HepG2 (cell line): ENCODE measurements at regions not wholly inside any gene's neighbourhood (a gene's known extent, or its start where the extent isn't known, plus 50 kb on each side); places are given as distances from the start of the nearest gene placed in this dataset.

Source experiments
- ATAC-seq: fragments of 200-7000 bp; cut with Tn5 transposase; 3 replicates; pipeline ENCODE4 v1.9.1; 2020; ENCODE audit warnings: mild to moderate bottlenecking, moderate library complexity
- BruUV-seq: library from RNA; stranded (reverse); fragments of 400-500 nt; replicated peaks from 2 replicates; lab custom pipeline; 2021; lab: Mats Ljungman, UMichigan
- CTCF ChIA-PET: fragments of 300-600 bp; formaldehyde crosslinking; extraction: SDS; loops from one replicate; lab custom pipeline; 2021; ENCODE audit warnings: low total read pairs, inconsistent platforms, low intra/inter-chr PET ratio; lab: Yijun Ruan, JAX
- POLR2A ChIA-PET: fragments of 350-600 bp; sonication (Branson Sonifier 250); formaldehyde crosslinking; loops from one replicate; lab custom pipeline; 2020; ENCODE audit warnings: antibody characterized with exemption, inconsistent platforms; lab: Yijun Ruan, JAX
- DNase-seq: peaks from one replicate; pipeline ENCODE4 v3.0.0-alpha.2; 2015; ENCODE audit warnings: low spot score
- FAIRE-seq: peaks from 3 replicates; lab custom pipeline; 2011; peaks lifted over from hg19 to GRCh38; lab: Jason Lieb, UNC
- H2AFZ ChIP-seq: one replicate; pipeline ENCODE4 v1.6.1; 2011; ENCODE audit warnings: low read length, inconsistent platforms
- H3K27ac ChIP-seq: fragments of 300-600 bp; 3 replicates; pipeline ENCODE4 v1.8.0; 2011; ENCODE audit warnings: mixed run types, mild to moderate bottlenecking, mixed read lengths, low read length, inconsistent platforms; ENCODE audit not compliant: insufficient read depth; ENCODE audit errors: extremely low read length
- H3K27me3 ChIP-seq, 2 experiments: fragments of 200-600 bp in 1 of 2; 2 replicates in 1 of 2; 3 replicates in 1 of 2; pipeline versions ENCODE4 v1.6.0 to v1.8.0; 2011; ENCODE audit warnings: low read length in 2 of 2, mild to moderate bottlenecking in 2 of 2, moderate library complexity in 2 of 2, inconsistent platforms in 1 of 2; ENCODE audit not compliant: insufficient read depth in 2 of 2, control insufficient read depth in 1 of 2
- H3K36me3 ChIP-seq, 2 experiments: fragments of 200-600 bp in 1 of 2; replicated peaks in 1 of 2; 2 replicates in 1 of 2; 3 replicates in 1 of 2; pipeline versions ENCODE4 v1.5.1 to v1.8.0; 2011; ENCODE audit warnings: low read length in 2 of 2, inconsistent platforms in 1 of 2; ENCODE audit not compliant: insufficient read depth in 2 of 2, control insufficient read depth in 1 of 2
- H3K4me1 ChIP-seq: 2 replicates; pipeline ENCODE4 v1.5.1; 2012; ENCODE audit warnings: low read length, inconsistent platforms; ENCODE audit not compliant: insufficient read depth
- H3K4me2 ChIP-seq: 2 replicates; pipeline ENCODE4 v1.6.0; 2011; ENCODE audit warnings: low read depth, low read length, inconsistent platforms
- H3K4me3 ChIP-seq, 3 experiments: fragments of 200-600 bp in 1 of 3; sonication (generic), shearing (Covaris generic) in 1 of 3; replicated peaks in 1 of 3; 2 replicates each; pipeline ENCODE4 v1.5.1; 2011 to 2016; ENCODE audit warnings: low read length in 3 of 3, inconsistent platforms in 2 of 3, low read depth in 2 of 3, mild to moderate bottlenecking in 2 of 3, control low read depth in 1 of 3, mixed read lengths in 1 of 3; ENCODE audit not compliant: insufficient read depth in 1 of 3
- H3K79me2 ChIP-seq: one replicate; pipeline ENCODE4 v1.6.1; 2011; ENCODE audit warnings: low read length, inconsistent platforms; ENCODE audit not compliant: insufficient read depth
- H3K9ac ChIP-seq: 2 replicates; pipeline ENCODE4 v1.6.0; 2011; ENCODE audit warnings: mild to moderate bottlenecking, low read depth, low read length, inconsistent platforms; ENCODE audit not compliant: insufficient read depth
- H3K9me3 ChIP-seq: 2 replicates; pipeline ENCODE4 v1.5.1; 2012; ENCODE audit warnings: mild to moderate bottlenecking, low read length
- H4K20me1 ChIP-seq: 2 replicates; pipeline ENCODE4 v1.6.0; 2011; ENCODE audit warnings: inconsistent platforms, mild to moderate bottlenecking, low read length, moderate library complexity; ENCODE audit not compliant: insufficient read depth
- CEBPB ChIP-seq: IDR thresholded peaks from 2 replicates; pipeline ENCODE4 v1.6.1; 2011; ENCODE audit warnings: low read depth, low read length, improper control_type of control experiment, borderline replicate concordance
- FIP1L1 ChIP-seq: fragments of 200-400 bp; formaldehyde crosslinking; IDR thresholded peaks from 2 replicates; pipeline ENCODE4 v1.6.1; 2018; ENCODE audit warnings: low read depth, mild to moderate bottlenecking, low read length, moderate library complexity, borderline replicate concordance; ENCODE audit not compliant: insufficient read depth
- FOXO4 ChIP-seq: sonication (generic); formaldehyde crosslinking; conservative IDR thresholded peaks from 2 replicates; pipeline ENCODE4 v1.8.1; 2023; ENCODE audit warnings: missing genetic modification reagents
- ISL2 ChIP-seq: sonication (generic); formaldehyde crosslinking; IDR thresholded peaks from 2 replicates; pipeline ENCODE4 v1.5.0; 2020; ENCODE audit warnings: missing genetic modification reagents
- PLSCR1 ChIP-seq: sonication (generic); formaldehyde crosslinking; IDR thresholded peaks from 2 replicates; pipeline ENCODE4 v1.5.0; 2020; ENCODE audit warnings: missing genetic modification reagents, mild to moderate bottlenecking, borderline replicate concordance
- TAF1 ChIP-seq: sonication (generic); formaldehyde crosslinking; IDR thresholded peaks from 2 replicates; pipeline ENCODE4 v1.4.0; 2020; ENCODE audit warnings: missing genetic modification reagents
- ZBTB4 ChIP-seq: sonication (generic); formaldehyde crosslinking; IDR thresholded peaks from 2 replicates; pipeline ENCODE4 v1.4.0; 2020; ENCODE audit warnings: missing genetic modification reagents, mild to moderate bottlenecking, borderline replicate concordance
- ZFP36 ChIP-seq: fragments of 150-350 bp; IDR thresholded peaks from 2 replicates; pipeline ENCODE4 v1.6.1; 2018; ENCODE audit warnings: borderline replicate concordance, low read length, low read depth; ENCODE audit not compliant: partially characterized antibody
- ZNF451 ChIP-seq: sonication (generic); formaldehyde crosslinking; IDR thresholded peaks from 2 replicates; pipeline ENCODE4 v1.5.0; 2020; ENCODE audit warnings: mild to moderate bottlenecking, missing genetic modification reagents
- ZNF460 ChIP-seq: sonication (generic); formaldehyde crosslinking; IDR thresholded peaks from 2 replicates; pipeline ENCODE4 v1.5.1; 2020; ENCODE audit warnings: missing genetic modification reagents, mild to moderate bottlenecking, borderline replicate concordance
- ZNF766 ChIP-seq: sonication (generic); formaldehyde crosslinking; IDR thresholded peaks from 2 replicates; pipeline ENCODE4 v1.5.0; 2020; ENCODE audit warnings: missing genetic modification reagents, borderline replicate concordance
- WGBS: methylation state at CpG from one replicate; pipeline ENCODE4 v1.1.6; 2017; ENCODE audit warnings: low lambda C conversion rate; 5-methylcytosine and 5-hydroxymethylcytosine counted together
- in situ Hi-C: cut with HindIII; loops from 2 replicates; pipeline ENCODE4 v1.10.0; 2017; ENCODE audit warnings: low pct_unique_long_range_greater_than_20kb; ENCODE audit not compliant: extremely low pct_ligation_motif_present
- intact Hi-C: fragments of 100-400 bp; cut with micrococcal nuclease; formaldehyde crosslinking; loops from one replicate; pipeline ENCODE4 v1.10.0; 2022; ENCODE audit not compliant: unreplicated experiment
- TF ChIP-seq, protein P1 (sequence below): sonication (generic); formaldehyde crosslinking; IDR thresholded peaks from 2 replicates; pipeline ENCODE4 v1.4.0; 2020; ENCODE audit warnings: missing genetic modification reagents, low read depth, mild to moderate bottlenecking, borderline replicate concordance

DNA sequence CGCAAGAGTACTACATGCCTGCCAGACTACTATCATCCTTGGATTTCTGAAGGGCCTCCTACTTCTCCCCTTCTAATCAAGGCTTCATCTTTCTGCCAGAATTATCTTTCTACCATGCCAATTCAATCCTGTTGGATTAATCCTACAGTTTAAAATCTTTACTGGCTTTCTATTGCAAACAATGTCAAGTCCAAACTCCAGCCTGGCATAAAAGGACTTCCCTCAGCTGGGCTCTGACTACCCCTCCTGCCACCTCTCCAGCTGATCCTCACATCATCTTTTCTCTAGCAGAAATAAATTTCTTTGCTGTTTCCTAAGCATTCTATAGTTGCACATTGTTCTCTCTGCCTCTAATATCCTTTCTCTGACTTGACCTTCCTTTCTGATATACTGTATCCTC lies 119.7 kb upstream of the RAD23B start:
- CTCF ChIA-PET, result no interaction called here

DNA sequence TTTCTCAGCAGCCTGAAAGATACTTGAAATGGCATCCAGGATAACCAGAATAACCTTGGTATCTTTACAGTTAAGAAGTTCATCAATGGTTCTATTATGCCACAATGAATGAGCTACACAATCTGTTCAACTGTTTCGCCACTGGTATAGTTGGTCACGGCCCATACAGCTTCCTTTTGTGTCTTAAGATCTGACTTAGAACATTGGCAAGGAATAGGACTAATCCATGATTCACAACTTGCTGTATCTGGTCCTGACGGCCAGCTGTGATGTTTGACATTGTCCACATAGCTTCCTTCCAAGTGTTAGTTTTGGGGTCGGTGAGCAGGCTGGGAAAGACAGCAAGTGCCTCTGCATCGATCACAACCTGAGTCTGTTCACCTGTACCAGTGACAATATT lies 113.3 kb upstream of the RAD23B start:
- Histone ChIP-seq H3K4me3 (no peak overlapping the region), H3K36me3 (no peaks in the 10 kb centered on the region), H3K9ac (no peak overlapping the region), H3K9me3 (no peaks in the 10 kb centered on the region), H4K20me1 (no peaks in the 10 kb centered on the region), H3K4me2 (no peak overlapping the region), H3K27ac (no peak overlapping the region), H3K79me2 (no peaks in the 10 kb centered on the region), H3K4me1 (no peaks in the 10 kb centered on the region), H2AFZ (no peak overlapping the region), H3K27me3 (no peaks in the 10 kb centered on the region)
- 31% methylated on average over 5 of the region's 5 CpGs for WGBS
- intact Hi-C loops, result no loop called here
- ChIA-PET CTCF (no interaction called here), POLR2A (no interaction called here)
- BruUV-seq, result no TSS peak
- DNase-seq (no peak), FAIRE-seq (no peak), ATAC-seq (no peak)
- in situ Hi-C loops, result loop anchor here (25.0 kb wide), 1 partner anchor 1257 kb away; no protein-coding TSS in a partner anchor
- no peak for TF ChIP-seq PLSCR1 (CRISPR knock-in tag)
- no peak for TF ChIP-seq ZFP36
- TF ChIP-seq ZBTB4 (CRISPR knock-in tag), result no peak
- no peak for TF ChIP-seq CEBPB
- TF ChIP-seq FOXO4 (CRISPR knock-in tag), result no peak
- no peak for TF ChIP-seq ISL2
- no peak for TF ChIP-seq ZNF766 (CRISPR knock-in tag)
- TF ChIP-seq FIP1L1, result no peak
- no peak for TF ChIP-seq ZNF460
- TF ChIP-seq, protein P1, sequence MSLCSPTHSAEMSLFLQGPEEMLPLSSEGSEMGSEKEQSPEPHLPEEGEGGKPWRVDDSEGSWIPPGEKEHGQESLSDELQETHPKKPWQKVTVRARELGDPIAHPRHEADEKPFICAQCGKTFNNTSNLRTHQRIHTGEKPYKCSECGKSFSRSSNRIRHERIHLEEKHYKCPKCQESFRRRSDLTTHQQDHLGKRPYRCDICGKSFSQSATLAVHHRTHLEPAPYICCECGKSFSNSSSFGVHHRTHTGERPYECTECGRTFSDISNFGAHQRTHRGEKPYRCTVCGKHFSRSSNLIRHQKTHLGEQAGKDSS (CRISPR knock-in tag), result no peak
- no peak for TF ChIP-seq TAF1 (CRISPR knock-in tag)

More for the DNA sequence above, 119.7 kb upstream of the RAD23B start:
- TF ChIP-seq ZNF451 (CRISPR knock-in tag), result no peak
- no TSS peak for BruUV-seq
- Histone ChIP-seq H3K27ac (no peak overlapping the region), H4K20me1 (no peaks in the 10 kb centered on the region), H3K9me3 (no peaks in the 10 kb centered on the region), H3K36me3 (no peaks in the 10 kb centered on the region), H3K4me2 (no peak overlapping the region), H3K79me2 (no peaks in the 10 kb centered on the region), H3K4me3 (no peak overlapping the region), H3K27me3 (no peaks in the 10 kb centered on the region), H3K4me1 (peaks cover 11% of the 10 kb centered on the region), H3K9ac (no peak overlapping the region), H2AFZ (no peak overlapping the region)
- ATAC-seq (no peak), DNase-seq (no peak), FAIRE-seq (no peak)
- intact Hi-C loops, result no loop called here
- 40% methylated on average over 1 of the region's 1 CpG for WGBS
- POLR2A ChIA-PET, result no interaction called here
- in situ Hi-C loops, result loop anchor here (25.0 kb wide), 1 partner anchor 1251 kb away; no protein-coding TSS in a partner anchor
